ENCODE measurements at regions not wholly inside any gene's neighbourhood (a gene's known extent, or its start where the extent isn't known, plus 50 kb on each side); places are given as distances from the start of the nearest gene placed in this dataset.
"Not testable (repeated sequence)": the region's sequence is repeated elsewhere in the genome, so short reads cannot be mapped to it uniquely, and the experiment has no call there.

- no peak for TF ChIP-seq CTCF (IDR thresholded peaks at IDR 0.05)
- Histone ChIP-seq H3K9me3 (no peaks in the 10 kb centered on the region), H3K27me3 (no peaks in the 10 kb centered on the region), H3K4me3 (no peak overlapping the region), H3K36me3 (no peaks in the 10 kb centered on the region), H3K27ac (no peak overlapping the region), H3K4me1 (no peaks in the 10 kb centered on the region)
- no peak for DNase-seq (ENCODE audit: low spot score in 2 of 2)
- intact Hi-C loops (cut with DNase I): no loop called here
Measured at GRCh38 chr4:141560056-141560455, 76.3 kb upstream of the IL15 start.

GRCh38 chr4:141562649-141563048, 73.7 kb upstream of the IL15 start:
- no peaks in the 10 kb centered on the region for H3K4me1 ChIP-seq
- H3K27ac ChIP-seq: no peak overlapping the region
- intact Hi-C loops (cut with DNase I): no loop called here
- no peak for DNase-seq (ENCODE audit: low spot score in 2 of 2)
- TF ChIP-seq CTCF (IDR thresholded peaks at IDR 0.05): no peak
- no peaks in the 10 kb centered on the region for H3K27me3 ChIP-seq
- no peaks in the 10 kb centered on the region for H3K9me3 ChIP-seq
- no peak overlapping the region for H3K4me3 ChIP-seq
- H3K36me3 ChIP-seq: no peaks in the 10 kb centered on the region

GRCh38 chr4:141563723-141564122, 72.7 kb upstream of the IL15 start:
- intact Hi-C loops (cut with DNase I): no loop called here
- H3K27ac ChIP-seq: no peak overlapping the region
- H3K9me3 ChIP-seq: no peaks in the 10 kb centered on the region
- DNase-seq (ENCODE audit: low spot score in 2 of 2): no peak
- H3K27me3 ChIP-seq: no peaks in the 10 kb centered on the region
- no peak for TF ChIP-seq CTCF (IDR thresholded peaks at IDR 0.05)
- no peaks in the 10 kb centered on the region for H3K4me1 ChIP-seq
- no peak overlapping the region for H3K4me3 ChIP-seq
- no peaks in the 10 kb centered on the region for H3K36me3 ChIP-seq

- H3K27ac ChIP-seq; H3K4me1 ChIP-seq; H3K4me3 ChIP-seq; DNase-seq (ENCODE audit: low spot score in 2 of 2); H3K27me3 ChIP-seq; intact Hi-C loops (cut with DNase I); H3K9me3 ChIP-seq; H3K36me3 ChIP-seq: not testable (repeated sequence)
Measured at GRCh38 chr4:141564961-141565360, 71.4 kb upstream of the IL15 start.

GRCh38 chr4:141565379-141566089, 70.8 kb upstream of the IL15 start:
- Histone ChIP-seq H3K36me3 (no peaks in the 10 kb centered on the region), H3K4me1 (no peaks in the 10 kb centered on the region), H3K27ac (no peak overlapping the region), H3K27me3 (no peaks in the 10 kb centered on the region), H3K9me3 (no peaks in the 10 kb centered on the region), H3K4me3 (no peak overlapping the region)
- DNase-seq (ENCODE audit: low spot score in 2 of 2): no peak
- no peak for TF ChIP-seq CTCF (IDR thresholded peaks at IDR 0.05)
- intact Hi-C loops (cut with DNase I): no loop called here

GRCh38 chr4:141567326-141567915, 69.0 kb upstream of the IL15 start:
- no peak overlapping the region for H3K4me3 ChIP-seq
- no peaks in the 10 kb centered on the region for H3K36me3 ChIP-seq
- no peaks in the 10 kb centered on the region for H3K4me1 ChIP-seq
- H3K27me3 ChIP-seq: no peaks in the 10 kb centered on the region
- intact Hi-C loops (cut with DNase I): no loop called here
- no peak for DNase-seq (ENCODE audit: low spot score in 2 of 2)
- TF ChIP-seq CTCF (IDR thresholded peaks at IDR 0.05): no peak
- H3K9me3 ChIP-seq: no peaks in the 10 kb centered on the region
- no peak overlapping the region for H3K27ac ChIP-seq

All from ascending aorta (tissue), 2 donors.